ENCODE measurements at regions not wholly inside any gene's neighbourhood (a gene's known extent, or its start where the extent isn't known, plus 50 kb on each side); places are given as distances from the start of the nearest gene placed in this dataset.
"Not testable (repeated sequence)": the region's sequence is repeated elsewhere in the genome, so short reads cannot be mapped to it uniquely, and the experiment has no call there.

GRCh38 chr7:89934101-89934500, 220.2 kb upstream of the STEAP1 start:
- no peak for DNase-seq

- DNase-seq: no peak
Measured at GRCh38 chr7:89943525-89944050, 210.7 kb upstream of the STEAP1 start.

DNA sequence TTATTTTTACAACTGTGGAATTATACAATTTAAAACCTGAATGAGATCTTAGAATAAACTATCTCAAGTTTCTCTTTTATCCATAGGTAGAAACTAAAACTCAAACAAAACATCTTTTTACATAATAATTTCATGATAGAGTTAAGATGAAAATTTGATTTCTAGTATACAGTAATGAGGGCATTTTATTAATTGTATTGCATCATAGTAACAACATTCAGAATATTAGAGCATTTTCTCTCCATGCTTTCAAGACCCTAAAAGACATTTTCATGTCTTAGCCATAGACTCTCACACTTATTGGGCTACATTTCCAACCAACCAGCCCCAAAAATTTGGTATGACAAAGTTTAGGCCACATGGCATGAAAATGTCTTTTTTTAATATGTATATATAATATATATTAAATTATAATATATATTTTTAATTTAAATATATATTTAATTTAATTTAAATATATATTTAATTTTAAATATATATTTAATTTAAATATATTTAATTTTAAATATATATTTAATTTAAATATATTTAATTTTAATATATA, 195.7 kb upstream of the STEAP1 start:
- no peak for DNase-seq

DNA sequence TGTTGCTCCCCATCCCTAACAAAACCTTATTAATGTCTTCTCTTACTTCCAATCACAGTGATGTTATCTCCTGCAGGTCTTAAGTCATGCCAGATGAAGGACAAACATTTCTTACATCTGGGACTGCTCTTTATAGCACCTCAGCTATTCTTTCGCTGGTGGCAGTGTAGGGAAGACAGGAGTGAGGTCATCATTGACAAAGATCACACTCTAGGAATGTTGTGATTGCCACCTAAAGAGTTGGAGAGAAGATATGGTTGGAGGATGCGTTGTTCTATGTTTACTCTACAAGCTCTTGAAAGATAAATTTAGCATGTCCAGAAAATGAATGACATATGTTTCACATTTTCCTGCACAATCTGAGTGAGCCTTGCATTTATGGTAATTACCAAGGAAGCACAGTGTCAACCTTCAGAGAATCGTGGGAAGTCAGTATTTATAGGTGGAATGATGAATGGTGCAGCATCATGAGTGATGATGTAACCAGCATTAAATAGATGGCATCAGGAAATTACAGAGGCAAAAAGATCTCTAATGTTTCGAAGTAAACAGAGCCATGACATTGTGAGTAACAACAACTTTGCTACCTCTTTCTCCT, 188.1 kb upstream of the STEAP1 start:
- no peak for DNase-seq

DNA sequence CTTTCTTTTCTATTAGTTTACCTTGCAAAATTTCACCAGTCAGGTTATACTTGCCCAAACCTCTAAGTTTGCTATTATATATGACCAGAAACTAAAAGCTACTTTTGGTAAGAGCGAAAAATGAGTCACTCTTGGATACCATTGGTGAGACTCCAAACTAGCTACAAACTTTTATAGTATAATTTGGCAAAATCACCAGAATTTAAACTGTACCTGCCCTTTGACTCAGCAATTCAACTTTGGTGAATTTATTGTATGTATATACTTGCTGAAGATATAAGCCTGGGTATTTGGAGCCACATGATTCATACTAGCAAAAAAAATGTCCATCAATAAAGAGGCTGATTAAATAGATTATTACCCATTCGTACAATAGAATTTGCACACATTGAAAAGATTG, 178.7 kb upstream of the STEAP1 start:
- no peak for DNase-seq

DNA sequence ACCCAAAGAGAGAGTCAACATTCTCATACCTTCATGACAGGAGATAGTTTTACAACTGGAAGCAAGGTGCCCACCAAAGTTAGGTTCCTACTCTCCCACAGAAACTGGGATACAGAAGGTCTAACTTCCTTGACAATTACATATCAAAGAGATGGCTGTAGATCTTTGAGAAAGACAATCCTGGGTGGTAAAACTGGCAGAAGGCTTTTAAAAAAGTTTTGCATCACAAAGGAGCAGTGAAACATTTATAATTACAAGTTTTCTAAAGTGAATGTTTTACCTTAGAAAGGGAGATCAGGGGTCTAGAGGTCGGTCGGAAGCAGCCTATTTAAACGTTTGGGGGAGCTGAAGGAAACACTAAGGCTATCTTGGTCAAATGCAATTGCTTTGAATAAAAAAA, 166.6 kb upstream of the STEAP1 start:
- no peak for DNase-seq

DNA sequence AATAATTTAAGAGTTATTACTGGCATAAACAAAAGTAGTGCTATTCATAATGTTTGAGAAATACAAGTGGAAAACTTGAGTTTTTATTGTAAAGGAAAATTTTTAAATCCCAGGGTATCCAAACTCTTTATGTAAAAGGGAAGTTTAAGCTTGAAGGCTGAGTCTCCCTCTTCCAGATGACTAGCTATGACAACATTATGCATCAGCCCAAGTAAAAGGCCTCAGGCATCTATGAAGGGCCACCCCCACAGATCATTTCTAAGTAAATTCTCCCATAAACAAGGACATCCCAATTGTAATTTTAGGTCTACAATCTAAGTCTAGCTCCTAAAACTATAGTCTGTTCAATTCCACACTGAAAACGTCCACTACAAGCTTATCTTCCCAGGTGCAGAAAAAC, 166.2 kb upstream of the STEAP1 start:
- DNase-seq: no peak

DNA sequence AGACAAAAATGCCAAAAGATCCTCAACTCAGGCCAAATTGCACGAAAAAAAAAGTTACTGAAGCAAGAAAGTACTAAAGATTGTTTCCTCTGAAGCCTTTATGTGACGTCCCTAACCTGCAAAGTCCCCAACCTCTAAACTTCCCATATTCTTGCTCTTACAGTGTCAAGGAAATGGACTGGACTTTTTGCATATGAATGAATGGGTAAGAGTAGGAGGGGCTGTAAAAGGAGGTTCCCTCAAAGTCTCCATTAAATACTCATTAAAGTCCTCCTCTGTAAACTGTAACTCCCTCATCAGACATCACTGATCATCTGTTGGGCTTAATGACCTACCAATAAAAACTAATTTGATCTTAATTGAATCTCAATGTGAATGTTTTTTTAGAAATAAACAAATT, 164.8 kb upstream of the STEAP1 start:
- no peak for DNase-seq

- DNase-seq: no peak
Measured at GRCh38 chr7:89994483-89994882, 159.8 kb upstream of the STEAP1 start.

GRCh38 chr7:89998554-89998953, 155.7 kb upstream of the STEAP1 start:
- DNase-seq: no peak

GRCh38 chr7:90005836-90006235, 148.4 kb upstream of the STEAP1 start:
- no peak for DNase-seq

DNA sequence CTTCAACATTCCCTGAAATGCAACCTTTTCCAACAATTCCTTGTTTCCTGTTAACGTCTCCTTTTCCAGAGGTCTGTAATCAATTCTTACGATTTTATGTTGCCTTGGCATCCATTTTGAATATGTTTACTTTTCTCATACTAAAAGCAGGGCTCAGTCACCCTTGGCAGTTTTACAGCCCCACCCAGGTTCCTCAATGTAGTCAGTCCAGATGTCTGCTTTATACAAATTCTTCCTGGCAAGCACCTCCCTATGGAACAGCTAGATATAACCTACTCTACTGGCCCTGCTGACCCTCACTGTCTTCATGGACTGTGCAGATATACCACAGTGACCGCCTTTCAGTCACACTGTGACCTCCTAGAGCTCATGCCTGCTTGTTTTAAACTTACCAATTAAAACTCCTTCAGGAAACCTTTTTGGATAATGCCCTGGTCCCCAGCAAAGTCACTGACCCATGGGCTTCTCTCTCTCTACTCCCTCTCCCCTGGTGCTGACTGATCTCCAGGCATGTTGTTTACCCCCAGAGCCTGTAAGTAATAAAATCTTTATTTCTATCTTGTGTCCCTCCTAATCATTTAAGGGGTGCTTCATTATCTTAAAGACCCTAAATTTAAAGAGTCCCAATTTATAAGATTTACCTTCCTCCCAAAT, 147.1 kb upstream of the STEAP1 start:
- DNase-seq: no peak

GRCh38 chr7:90007831-90008230, 146.4 kb upstream of the STEAP1 start:
- DNase-seq: no peak

- DNase-seq: no peak
Measured at GRCh38 chr7:90022213-90022612, 132.1 kb upstream of the STEAP1 start.

- no peak for DNase-seq
Measured at GRCh38 chr7:90025771-90026170, 128.5 kb upstream of the STEAP1 start.

GRCh38 chr7:90033850-90034249, 120.4 kb upstream of the STEAP1 start:
- DNase-seq: no peak

DNA sequence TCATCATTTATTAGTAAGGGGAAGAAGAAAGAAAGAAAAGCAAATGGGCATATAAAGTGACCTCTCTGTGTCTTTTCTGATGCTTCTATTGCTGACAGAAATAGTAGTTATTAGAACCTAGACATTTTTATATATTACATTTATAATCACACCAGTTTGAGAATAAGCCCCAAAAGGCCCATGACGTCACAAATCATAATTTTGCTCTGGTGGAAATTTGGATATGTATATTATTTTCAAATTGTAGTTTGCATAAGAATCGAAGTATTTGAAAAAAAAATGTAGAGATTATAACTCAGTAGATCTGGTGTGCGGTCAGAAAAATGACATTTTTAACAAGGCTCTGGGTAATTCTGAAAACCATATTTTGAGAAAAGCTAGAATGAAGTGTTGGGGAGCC, 101.2 kb upstream of the STEAP1 start:
- DNase-seq: no peak

DNA sequence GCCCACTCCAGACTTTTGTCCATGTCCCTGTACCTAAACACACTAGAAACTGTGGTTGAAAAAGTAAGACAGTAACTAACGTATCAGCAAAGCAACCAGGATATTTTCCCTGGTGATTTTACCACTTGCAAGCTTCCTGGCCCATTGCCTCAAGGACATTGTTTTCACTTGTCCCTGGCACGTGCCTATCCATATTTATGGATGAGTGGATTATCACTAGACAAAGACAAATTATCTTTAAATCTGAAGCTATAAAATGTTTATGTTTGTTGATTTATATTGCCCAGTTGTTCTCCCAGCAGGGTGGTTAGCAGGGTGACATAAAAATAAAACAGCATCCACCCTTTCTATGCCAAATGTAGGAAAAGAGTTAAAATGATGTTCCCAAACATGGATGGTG, 93.2 kb upstream of the STEAP1 start:
- no peak for DNase-seq

GRCh38 chr7:90064370-90064769, 89.9 kb upstream of the STEAP1 start:
- DNase-seq: no peak

DNA sequence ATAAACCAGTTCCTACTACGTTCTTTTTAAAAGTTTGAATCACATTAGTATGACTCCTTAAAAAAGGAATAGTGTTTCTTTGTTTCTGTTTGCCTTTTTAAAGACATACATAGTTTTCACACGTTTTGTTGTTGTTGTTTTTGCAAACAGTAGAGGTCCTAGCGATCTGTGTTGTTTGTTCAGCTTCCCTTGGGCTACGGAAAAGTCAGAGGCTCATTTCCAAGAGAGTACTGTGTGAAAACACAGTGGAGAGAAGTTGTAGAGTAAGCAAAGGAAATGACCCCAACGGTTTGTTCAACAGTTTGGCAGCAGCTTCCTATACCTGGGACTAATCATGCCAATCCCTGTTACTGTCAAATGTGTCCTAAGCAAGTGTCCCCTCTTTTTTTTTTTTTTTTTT, 87.1 kb upstream of the STEAP1 start:
- no peak for DNase-seq

- not testable (repeated sequence) for DNase-seq
Measured at GRCh38 chr7:90070238-90070637, 84.0 kb upstream of the STEAP1 start.

DNA sequence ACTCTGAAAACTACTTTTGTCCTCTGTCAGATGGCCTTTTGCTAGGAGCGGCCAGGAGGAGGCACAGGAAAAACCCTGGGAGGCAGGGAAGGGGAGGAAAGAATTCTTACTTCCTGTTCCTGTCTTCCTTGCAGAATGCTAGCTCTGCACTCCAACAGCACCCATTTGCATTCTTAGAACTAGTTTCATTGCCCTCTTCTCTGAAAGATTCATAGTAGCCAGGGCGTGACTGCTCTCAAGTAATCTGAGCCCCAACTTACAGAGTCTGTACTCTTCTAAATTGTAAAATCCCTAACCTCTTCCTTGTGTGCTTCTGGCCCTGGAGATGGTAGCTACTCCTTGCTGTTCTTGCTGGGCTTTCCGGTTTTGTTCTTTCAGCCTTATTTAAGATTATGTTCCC, 75.3 kb upstream of the STEAP1 start:
- DNase-seq: no peak

DNA sequence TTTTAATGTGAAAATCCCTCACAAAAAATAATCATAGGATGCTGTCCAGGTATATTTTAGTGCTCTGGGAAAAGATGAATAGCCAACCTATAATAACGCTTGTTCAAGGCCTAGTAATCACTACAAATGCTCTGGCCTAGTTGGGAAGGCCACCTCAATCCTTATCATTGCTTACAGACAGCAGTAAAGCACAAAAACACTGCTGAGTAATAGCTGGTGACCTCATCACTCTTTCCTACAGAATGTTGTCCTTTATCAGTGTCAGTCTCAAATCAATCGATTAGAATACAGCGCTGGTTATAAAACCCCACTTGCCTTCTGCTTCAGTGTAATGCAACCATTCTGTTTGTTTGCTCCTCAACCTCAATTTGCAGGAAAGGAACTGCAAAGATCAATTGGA, 72.6 kb upstream of the STEAP1 start:
- DNase-seq: no peak

DNA sequence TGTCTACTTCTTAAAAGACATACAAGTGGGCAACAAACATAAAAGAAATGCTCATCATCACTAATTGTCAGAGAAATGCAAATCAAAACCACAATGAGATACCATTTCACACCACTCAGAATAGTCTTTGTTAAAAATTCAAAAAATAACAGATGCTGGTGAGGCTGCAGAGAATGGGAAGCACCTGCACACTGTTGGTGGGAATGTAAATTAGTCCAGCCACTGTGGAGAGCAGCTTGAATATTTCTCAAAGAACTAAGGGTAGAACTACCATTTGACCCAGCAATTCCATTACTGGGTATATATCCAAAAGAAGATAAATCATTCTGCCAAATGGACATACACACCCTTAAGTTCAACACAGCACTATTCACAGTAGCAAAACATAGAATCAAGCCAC, 61.8 kb upstream of the STEAP1 start:
- no peak for DNase-seq

DNA sequence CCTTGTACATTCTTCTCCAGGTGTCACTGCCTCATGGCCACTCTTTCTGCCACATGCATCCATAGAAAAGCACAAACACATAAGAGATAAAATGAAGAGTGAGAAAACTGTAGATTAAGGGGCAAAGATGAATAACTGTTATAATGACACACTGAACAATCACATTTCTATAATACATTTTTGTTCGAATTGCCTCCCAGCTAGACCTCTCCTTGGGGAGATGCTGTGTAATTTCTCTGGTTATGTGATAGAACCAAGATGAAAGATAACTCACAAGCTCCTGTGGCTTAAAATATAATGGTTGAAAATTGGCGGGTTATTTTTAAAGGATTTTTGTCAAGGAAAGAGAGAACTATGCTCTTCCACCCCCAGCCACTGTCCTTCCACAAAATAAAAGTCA, 60.2 kb upstream of the STEAP1 start:
- no peak for DNase-seq

Measured in NCI-H1417 treated with DMSO at 0.1 percent for 48 hours (cell line).